Right atrium auricular region (tissue), 2 donors: ENCODE measurements at regions not wholly inside any gene's neighbourhood (a gene's known extent, or its start where the extent isn't known, plus 50 kb on each side); places are given as distances from the start of the nearest gene placed in this dataset.

Experiments used
- DNase-seq: peaks from one replicate; pipeline ENCODE4 v3.0.0-alpha.2; 2019; ENCODE audit warnings: low spot score
- H3K27ac ChIP-seq, 2 donors: fragments of 200-600 bp; sonication (generic); 1 replicate in 1 of 2; 2 replicates in 1 of 2; pipeline ENCODE4 v1.5.1; 2016 to 2019
- H3K27me3 ChIP-seq, 2 donors: fragments of 200-600 bp; sonication (generic); one replicate each; pipeline versions ENCODE4 v1.5.1 to v1.6.0; 2017 to 2019
- H3K36me3 ChIP-seq: fragments of 200-600 bp; sonication (generic); one replicate; pipeline ENCODE4 v1.5.1; 2016
- H3K4me1 ChIP-seq, 2 donors: fragments of 200-600 bp; sonication (generic); one replicate each; pipeline versions ENCODE4 v1.5.1 to v1.6.0; 2017 to 2019
- H3K4me3 ChIP-seq, 2 donors: fragments of 200-600 bp; sonication (generic); 1 replicate in 1 of 2; 2 replicates in 1 of 2; pipeline ENCODE4 v1.5.1; 2017 to 2019; ENCODE audit warnings: mild to moderate bottlenecking in 1 of 2, moderate library complexity in 1 of 2
- H3K9me3 ChIP-seq, 2 donors: fragments of 200-600 bp; sonication (generic); one replicate each; pipeline ENCODE4 v1.5.1; 2019
- CTCF ChIP-seq, 2 donors: fragments of 200-600 bp; sonication (generic); IDR thresholded peaks; one replicate each; pipeline ENCODE4 v1.5.1; 2019; ENCODE audit warnings: antibody characterized with exemption in 2 of 2

GRCh38 chr6:76774781-76775384 is 688.4 kb downstream of the HTR1B start:
- Histone ChIP-seq H3K27ac (no peak overlapping the region), H3K4me3 (no peak overlapping the region), H3K4me1 (no peaks in the 10 kb centered on the region), H3K9me3 (no peaks in the 10 kb centered on the region), H3K36me3 (no peaks in the 10 kb centered on the region), H3K27me3 (no peaks in the 10 kb centered on the region)
- TF ChIP-seq CTCF (IDR thresholded peaks at IDR 0.05) = no peak
- DNase-seq = no peak

GRCh38 chr6:76772951-76773350 is 690.3 kb downstream of the HTR1B start:
- H3K4me3 ChIP-seq = no peak overlapping the region
- H3K9me3 ChIP-seq = no peaks in the 10 kb centered on the region
- no peaks in the 10 kb centered on the region for H3K27me3 ChIP-seq
- H3K4me1 ChIP-seq = no peaks in the 10 kb centered on the region
- no peak for TF ChIP-seq CTCF (IDR thresholded peaks at IDR 0.05)
- no peak overlapping the region for H3K27ac ChIP-seq
- no peak for DNase-seq
- H3K36me3 ChIP-seq = no peaks in the 10 kb centered on the region

- Histone ChIP-seq H3K9me3 (no peaks in the 10 kb centered on the region), H3K27ac (no peak overlapping the region), H3K27me3 (no peaks in the 10 kb centered on the region), H3K36me3 (no peaks in the 10 kb centered on the region), H3K4me1 (no peaks in the 10 kb centered on the region), H3K4me3 (no peak overlapping the region)
- TF ChIP-seq CTCF (IDR thresholded peaks at IDR 0.05) = no peak
- no peak for DNase-seq
Observed at GRCh38 chr6:76771059-76771634, 692.1 kb downstream of the HTR1B start.

GRCh38 chr6:76770281-76770680 is 693.0 kb downstream of the HTR1B start:
- Histone ChIP-seq H3K4me1 (no peaks in the 10 kb centered on the region), H3K4me3 (no peak overlapping the region), H3K27me3 (no peaks in the 10 kb centered on the region), H3K36me3 (no peaks in the 10 kb centered on the region), H3K27ac (no peak overlapping the region), H3K9me3 (no peaks in the 10 kb centered on the region)
- TF ChIP-seq CTCF (IDR thresholded peaks at IDR 0.05) = no peak
- DNase-seq = no peak

- no peak for DNase-seq
- Histone ChIP-seq H3K4me1 (no peaks in the 10 kb centered on the region), H3K36me3 (no peaks in the 10 kb centered on the region), H3K4me3 (no peak overlapping the region), H3K27ac (no peak overlapping the region), H3K9me3 (no peaks in the 10 kb centered on the region), H3K27me3 (no peaks in the 10 kb centered on the region)
- no peak for TF ChIP-seq CTCF (IDR thresholded peaks at IDR 0.05)
Observed at GRCh38 chr6:76768556-76768955, 694.7 kb downstream of the HTR1B start.

- no peak for DNase-seq
- Histone ChIP-seq H3K36me3 (no peaks in the 10 kb centered on the region), H3K4me1 (no peaks in the 10 kb centered on the region), H3K9me3 (no peaks in the 10 kb centered on the region), H3K27me3 (no peaks in the 10 kb centered on the region), H3K4me3 (no peak overlapping the region), H3K27ac (no peak overlapping the region)
- no peak for TF ChIP-seq CTCF (IDR thresholded peaks at IDR 0.05)
Observed at GRCh38 chr6:76764057-76764456, 691.6 kb upstream of the IMPG1 start.
